Ascending aorta (tissue), 2 donors: ENCODE measurements at regions not wholly inside any gene's neighbourhood (a gene's known extent, or its start where the extent isn't known, plus 50 kb on each side); places are given as distances from the start of the nearest gene placed in this dataset.

Experiments
- DNase-seq, 2 donors: peaks; one replicate each; pipeline ENCODE4 v3.0.0-alpha.2; 2019; ENCODE audit warnings: low spot score in 2 of 2
- H3K27ac ChIP-seq, 2 donors: fragments of 200-600 bp; sonication (generic); one replicate each; pipeline ENCODE4 v1.5.1; 2016 to 2017; ENCODE audit warnings: mild to moderate bottlenecking in 1 of 2
- H3K27me3 ChIP-seq: fragments of 200-600 bp; sonication (generic); one replicate; pipeline ENCODE4 v1.5.1; 2017
- H3K36me3 ChIP-seq, 2 donors: fragments of 200-600 bp; sonication (generic); one replicate each; pipeline ENCODE4 v1.5.1; 2016
- H3K4me1 ChIP-seq, 2 donors: fragments of 200-600 bp; sonication (generic); one replicate each; pipeline ENCODE4 v1.5.1; 2016 to 2017; ENCODE audit warnings: mild to moderate bottlenecking in 1 of 2
- H3K4me3 ChIP-seq, 2 donors: fragments of 200-600 bp; sonication (generic); one replicate each; pipeline ENCODE4 v1.5.1; 2016 to 2017; ENCODE audit warnings: mild to moderate bottlenecking in 1 of 2
- H3K9me3 ChIP-seq, 2 donors: fragments of 200-600 bp; sonication (generic); one replicate each; pipeline ENCODE4 v1.5.1; 2016
- CTCF ChIP-seq, 3 experiments: fragments of 200-600 bp in 2 of 3; fragments of 450-650 bp in 1 of 3; sonication (generic) in 2 of 3; IDR thresholded peaks; one replicate each; pipeline ENCODE4 v1.5.1; 2016 to 2019; ENCODE audit warnings: antibody characterized with exemption in 3 of 3, mild to moderate bottlenecking in 1 of 3, moderate library complexity in 1 of 3
- intact Hi-C: fragments of 100-400 bp; cut with DNase I; formaldehyde crosslinking; loops from one replicate; pipeline ENCODE4 v1.15.1; 2023

- Histone ChIP-seq H3K4me3 (no peak overlapping the region), H3K9me3 (no peaks in the 10 kb centered on the region), H3K36me3 (no peaks in the 10 kb centered on the region), H3K27ac (no peak overlapping the region), H3K27me3 (no peaks in the 10 kb centered on the region), H3K4me1 (no peaks in the 10 kb centered on the region)
- DNase-seq, result no peak
- intact Hi-C loops, result no loop called here
- no peak for TF ChIP-seq CTCF (IDR thresholded peaks at IDR 0.05)
Observed at GRCh38 chr2:195425328-195425727, 231.7 kb upstream of the SLC39A10 start.

- no peak for TF ChIP-seq CTCF (IDR thresholded peaks at IDR 0.05)
- Histone ChIP-seq H3K4me1 (no peaks in the 10 kb centered on the region), H3K27me3 (no peaks in the 10 kb centered on the region), H3K9me3 (no peaks in the 10 kb centered on the region), H3K4me3 (no peak overlapping the region), H3K36me3 (no peaks in the 10 kb centered on the region), H3K27ac (no peak overlapping the region)
- DNase-seq, result no peak
- intact Hi-C loops, result no loop called here
Observed at GRCh38 chr2:195419033-195419432, 238.0 kb upstream of the SLC39A10 start.

GRCh38 chr2:195414537-195415100 is 242.4 kb upstream of the SLC39A10 start:
- no peak for TF ChIP-seq CTCF (IDR thresholded peaks at IDR 0.05)
- DNase-seq, result no peak
- no peaks in the 10 kb centered on the region for H3K27me3 ChIP-seq
- H3K4me3 ChIP-seq, result no peak overlapping the region
- H3K27ac ChIP-seq, result no peak overlapping the region
- H3K4me1 ChIP-seq, result no peaks in the 10 kb centered on the region
- H3K36me3 ChIP-seq, result no peaks in the 10 kb centered on the region
- H3K9me3 ChIP-seq, result no peaks in the 10 kb centered on the region
- intact Hi-C loops, result no loop called here

- no peaks in the 10 kb centered on the region for H3K4me1 ChIP-seq
- H3K9me3 ChIP-seq, result no peaks in the 10 kb centered on the region
- DNase-seq, result no peak
- no peak overlapping the region for H3K4me3 ChIP-seq
- H3K27ac ChIP-seq, result no peak overlapping the region
- no peaks in the 10 kb centered on the region for H3K36me3 ChIP-seq
- no peak for TF ChIP-seq CTCF (IDR thresholded peaks at IDR 0.05)
- intact Hi-C loops, result no loop called here
- H3K27me3 ChIP-seq, result no peaks in the 10 kb centered on the region
Observed at GRCh38 chr2:195413944-195414343, 243.1 kb upstream of the SLC39A10 start.

- no peak for TF ChIP-seq CTCF (IDR thresholded peaks at IDR 0.05)
- H3K4me1 ChIP-seq, result no peaks in the 10 kb centered on the region
- intact Hi-C loops, result no loop called here
- no peaks in the 10 kb centered on the region for H3K36me3 ChIP-seq
- H3K9me3 ChIP-seq, result no peaks in the 10 kb centered on the region
- H3K27me3 ChIP-seq, result no peaks in the 10 kb centered on the region
- DNase-seq, result no peak
- H3K27ac ChIP-seq, result no peak overlapping the region
- no peak overlapping the region for H3K4me3 ChIP-seq
Observed at GRCh38 chr2:195413422-195413821, 243.6 kb upstream of the SLC39A10 start.

- DNase-seq, result no peak
- no peak for TF ChIP-seq CTCF (IDR thresholded peaks at IDR 0.05)
Observed at GRCh38 chr2:195411219-195411687, 245.8 kb upstream of the SLC39A10 start.

More at GRCh38 chr2:195411219-195411687, 245.8 kb upstream of the SLC39A10 start:
- intact Hi-C loops, result no loop called here
- no peaks in the 10 kb centered on the region for H3K27me3 ChIP-seq
- H3K4me3 ChIP-seq, result no peak overlapping the region
- H3K27ac ChIP-seq, result no peak overlapping the region
- no peaks in the 10 kb centered on the region for H3K36me3 ChIP-seq
- H3K4me1 ChIP-seq, result no peaks in the 10 kb centered on the region
- H3K9me3 ChIP-seq, result no peaks in the 10 kb centered on the region
